ENCODE measurements at regions not wholly inside any gene's neighbourhood (a gene's known extent, or its start where the extent isn't known, plus 50 kb on each side); places are given as distances from the start of the nearest gene placed in this dataset.

DNA sequence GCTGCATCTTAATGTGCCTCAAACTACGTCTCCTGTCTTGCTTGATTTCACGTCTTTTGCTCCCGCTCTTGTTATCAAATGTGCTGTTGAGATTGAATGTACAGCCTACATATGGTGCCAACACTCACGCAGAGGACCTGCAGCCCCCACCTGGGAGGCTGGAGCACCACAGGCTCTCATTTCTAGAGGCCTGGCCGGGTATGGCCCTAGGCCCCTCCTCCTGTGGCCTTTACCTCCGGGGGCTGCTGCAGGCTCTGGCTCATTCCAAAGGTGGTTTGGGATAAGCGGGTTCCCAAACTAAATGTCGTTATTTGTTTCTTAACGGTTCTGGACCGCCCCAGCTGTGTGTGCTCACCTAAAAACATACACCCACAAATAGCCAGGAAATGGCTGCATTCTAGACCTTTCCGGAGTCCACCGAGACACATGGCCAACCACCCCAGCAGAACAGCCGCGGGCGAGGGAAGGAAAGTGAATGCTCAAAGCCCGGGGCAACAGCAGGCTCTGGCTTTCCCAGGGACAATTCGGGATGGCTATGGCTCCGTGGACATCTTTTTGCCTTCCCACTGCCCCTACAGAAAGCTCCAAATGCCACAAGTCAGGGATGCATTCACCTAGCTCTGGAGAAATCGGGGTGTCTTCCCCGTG is 105.9 kb downstream of the ENGASE start:
- Histone ChIP-seq H3K4me3 (no peak overlapping the region), H3K27me3 (ENCODE audit: low read depth) (peaks cover 65% of the 10 kb centered on the region), H3K4me1 (no peaks in the 10 kb centered on the region), H3K27ac (no peak overlapping the region), H3K9me3 (no peaks in the 10 kb centered on the region), H3K36me3 (no peaks in the 10 kb centered on the region)
- DNase-seq (no peak), ATAC-seq (no peak)
- TF ChIP-seq, protein P1, sequence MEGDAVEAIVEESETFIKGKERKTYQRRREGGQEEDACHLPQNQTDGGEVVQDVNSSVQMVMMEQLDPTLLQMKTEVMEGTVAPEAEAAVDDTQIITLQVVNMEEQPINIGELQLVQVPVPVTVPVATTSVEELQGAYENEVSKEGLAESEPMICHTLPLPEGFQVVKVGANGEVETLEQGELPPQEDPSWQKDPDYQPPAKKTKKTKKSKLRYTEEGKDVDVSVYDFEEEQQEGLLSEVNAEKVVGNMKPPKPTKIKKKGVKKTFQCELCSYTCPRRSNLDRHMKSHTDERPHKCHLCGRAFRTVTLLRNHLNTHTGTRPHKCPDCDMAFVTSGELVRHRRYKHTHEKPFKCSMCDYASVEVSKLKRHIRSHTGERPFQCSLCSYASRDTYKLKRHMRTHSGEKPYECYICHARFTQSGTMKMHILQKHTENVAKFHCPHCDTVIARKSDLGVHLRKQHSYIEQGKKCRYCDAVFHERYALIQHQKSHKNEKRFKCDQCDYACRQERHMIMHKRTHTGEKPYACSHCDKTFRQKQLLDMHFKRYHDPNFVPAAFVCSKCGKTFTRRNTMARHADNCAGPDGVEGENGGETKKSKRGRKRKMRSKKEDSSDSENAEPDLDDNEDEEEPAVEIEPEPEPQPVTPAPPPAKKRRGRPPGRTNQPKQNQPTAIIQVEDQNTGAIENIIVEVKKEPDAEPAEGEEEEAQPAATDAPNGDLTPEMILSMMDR (IDR thresholded peaks at IDR 0.05): no peak
- intact Hi-C loops (cut with DNase I): no loop called here

DNA sequence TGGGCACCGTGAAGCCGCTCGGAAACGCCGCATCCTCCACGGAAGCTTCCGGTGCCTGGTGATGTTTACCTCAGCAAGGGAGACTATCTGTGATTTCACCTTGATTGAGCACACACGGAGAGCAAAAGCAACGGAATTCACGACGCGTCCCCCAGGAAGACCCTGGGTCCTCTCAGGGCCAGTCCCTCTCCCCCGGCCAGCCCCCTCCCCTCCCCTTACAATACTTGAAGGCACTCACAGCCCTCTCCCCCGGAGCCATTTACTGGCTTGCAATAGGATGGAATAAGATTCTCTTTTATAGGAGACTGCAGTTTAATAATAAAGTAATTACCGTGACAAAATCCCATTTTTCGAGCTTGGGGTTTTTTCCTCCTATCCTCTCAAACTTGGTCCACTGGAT is 104.7 kb downstream of the ENGASE start:
- TF ChIP-seq, protein P1 (IDR thresholded peaks at IDR 0.05): no peak
- no peak overlapping the region for H3K4me3 ChIP-seq
- intact Hi-C loops (cut with DNase I): no loop called here
- H3K36me3 ChIP-seq: no peaks in the 10 kb centered on the region
- no peaks in the 10 kb centered on the region for H3K9me3 ChIP-seq
- no peak overlapping the region for H3K27ac ChIP-seq
- DNase-seq (no peak), ATAC-seq (no peak)
- peaks cover 54% of the 10 kb centered on the region for H3K27me3 ChIP-seq (ENCODE audit: low read depth)
- H3K4me1 ChIP-seq: no peaks in the 10 kb centered on the region

DNA sequence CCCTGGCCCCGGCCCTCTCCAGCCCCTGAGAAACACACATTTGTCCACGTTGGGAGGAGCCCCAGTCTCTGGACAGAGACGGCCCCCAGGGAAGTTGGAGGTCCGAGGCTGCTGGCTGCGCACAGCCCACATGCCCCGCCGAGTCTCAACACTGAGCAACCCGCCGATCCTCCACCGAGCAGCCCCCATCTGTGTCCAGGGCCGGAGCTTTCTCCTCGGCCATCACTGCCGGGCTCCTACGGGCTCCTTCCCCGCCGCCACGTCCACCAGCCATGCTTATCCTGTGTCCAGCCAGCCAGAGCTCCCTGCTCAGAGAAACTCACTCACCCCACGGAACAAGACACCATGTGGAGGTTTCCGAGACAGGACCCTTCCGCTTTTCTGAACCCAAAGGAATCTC is 103.3 kb downstream of the ENGASE start:
- no peak overlapping the region for H3K4me3 ChIP-seq
- ATAC-seq (no peak), DNase-seq (no peak)
- H3K27ac ChIP-seq: no peak overlapping the region
- H3K4me1 ChIP-seq: no peaks in the 10 kb centered on the region
- H3K36me3 ChIP-seq: no peaks in the 10 kb centered on the region
- H3K9me3 ChIP-seq: no peaks in the 10 kb centered on the region
- intact Hi-C loops (cut with DNase I): no loop called here
- peaks cover 41% of the 10 kb centered on the region for H3K27me3 ChIP-seq (ENCODE audit: low read depth)
- TF ChIP-seq, protein P1 (IDR thresholded peaks at IDR 0.05): no peak

DNA sequence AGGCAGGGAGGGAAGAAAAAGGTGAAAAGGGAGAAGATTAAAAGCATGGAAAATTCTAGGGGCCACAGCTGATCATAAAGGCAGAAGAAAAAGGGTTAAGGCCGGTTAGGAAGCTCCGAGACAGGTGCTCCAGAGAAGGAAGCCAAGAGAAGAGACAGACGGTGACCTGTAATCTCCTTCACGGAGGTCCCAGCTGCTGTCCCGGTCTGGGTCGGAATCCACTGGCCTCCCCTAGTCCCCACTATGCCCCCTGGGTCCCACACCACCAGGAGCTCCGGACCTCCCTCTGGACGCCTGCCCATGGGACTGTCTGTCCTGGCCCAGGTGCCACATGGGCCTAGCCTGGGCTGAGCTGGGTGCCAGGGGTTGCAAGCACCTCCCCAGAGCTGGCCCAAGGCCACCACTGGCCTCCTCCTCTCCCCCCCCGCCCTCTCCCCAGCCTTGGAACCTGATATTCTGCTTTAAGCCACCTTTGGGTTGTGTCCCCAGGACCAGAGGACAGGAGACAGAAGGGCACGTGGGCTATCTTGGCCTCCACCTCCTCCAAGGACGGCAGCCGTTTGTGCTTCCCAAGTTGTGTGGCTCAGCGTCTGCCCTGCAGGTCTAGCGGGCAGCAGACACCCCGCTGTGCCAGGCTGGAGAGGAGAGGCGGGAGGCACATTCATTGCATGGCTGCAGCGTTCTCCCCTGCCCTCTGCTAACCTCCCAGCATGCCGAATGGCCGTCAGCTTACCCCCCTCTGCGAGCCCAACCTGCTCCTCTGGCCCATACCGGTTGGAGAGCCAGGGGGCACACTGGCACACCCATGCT is 102.4 kb downstream of the ENGASE start:
- no peak for ATAC-seq
- no peaks in the 10 kb centered on the region for H3K4me1 ChIP-seq
- no peaks in the 10 kb centered on the region for H3K36me3 ChIP-seq
- TF ChIP-seq, protein P1 (IDR thresholded peaks at IDR 0.05): no peak
- intact Hi-C loops (cut with DNase I): no loop called here
- peaks cover 33% of the 10 kb centered on the region for H3K27me3 ChIP-seq (ENCODE audit: low read depth)
- no peaks in the 10 kb centered on the region for H3K9me3 ChIP-seq
- H3K4me3 ChIP-seq: no peak overlapping the region
- no peak for DNase-seq
- H3K27ac ChIP-seq: no peak overlapping the region

DNA sequence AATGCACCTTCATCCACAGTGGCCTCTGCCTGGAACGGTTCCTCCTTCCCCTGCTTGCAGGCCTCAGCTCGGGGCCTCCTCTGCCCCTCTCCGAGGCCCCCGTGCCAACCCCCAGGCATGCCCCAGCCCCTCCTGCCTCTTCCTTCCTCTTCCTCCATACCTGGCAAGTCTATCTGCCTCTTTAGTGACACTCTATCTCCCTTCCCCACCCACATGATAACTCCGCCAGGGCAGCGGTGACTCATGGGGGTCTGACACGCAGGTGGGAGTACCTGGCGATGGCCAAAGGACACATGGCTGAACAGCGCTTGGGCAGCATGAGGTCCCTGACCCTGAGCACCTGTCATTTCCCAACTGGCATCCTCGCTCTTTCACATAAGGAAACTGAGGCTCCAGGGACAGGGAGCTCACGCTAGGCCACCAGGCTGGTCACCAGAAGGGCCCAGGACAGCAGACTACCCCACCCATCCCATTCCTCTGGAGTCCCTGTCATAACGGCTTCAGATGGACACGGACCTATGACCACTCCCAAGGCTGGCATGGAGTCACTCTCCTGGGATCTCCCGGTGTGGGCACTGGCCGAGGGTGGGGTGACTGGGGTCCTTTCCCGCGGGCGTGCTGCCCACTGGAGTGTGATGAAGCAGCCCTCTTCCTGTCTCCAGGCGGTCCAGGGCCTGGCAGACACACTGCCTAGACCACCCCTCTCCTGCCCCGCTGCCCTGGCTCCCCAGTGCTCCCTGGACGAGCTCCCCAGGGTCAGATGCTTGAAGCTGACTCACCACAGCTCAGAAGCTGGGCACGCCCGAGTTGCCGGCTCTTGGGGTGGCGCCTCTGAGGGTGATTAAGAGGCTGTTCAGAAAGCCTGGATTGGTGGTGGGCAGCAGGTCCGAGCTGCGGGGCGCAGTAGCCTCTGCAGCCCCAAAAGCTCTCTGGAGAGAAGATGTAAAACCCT is 100.6 kb downstream of the ENGASE start:
- DNase-seq: no peak
- intact Hi-C loops (cut with DNase I): no loop called here
- Histone ChIP-seq H3K9me3 (no peaks in the 10 kb centered on the region), H3K27me3 (ENCODE audit: low read depth) (peaks cover 20% of the 10 kb centered on the region), H3K4me1 (no peaks in the 10 kb centered on the region), H3K4me3 (no peak overlapping the region), H3K36me3 (no peaks in the 10 kb centered on the region), H3K27ac (no peak overlapping the region)
- TF ChIP-seq, protein P1 (IDR thresholded peaks at IDR 0.05): no peak
- no peak for ATAC-seq

All from lower lobe of right lung (tissue), 2 donors.